Stimulated activated CD8-positive, alpha-beta memory T cell treated with anti-CD3 and anti-CD28 coated beads, Interleukin-15, amount 100 ng/mL, for 24 hours (primary cell): ENCODE measurements at regions not wholly inside any gene's neighbourhood (a gene's known extent, or its start where the extent isn't known, plus 50 kb on each side); places are given as distances from the start of the nearest gene placed in this dataset.
"Not testable (repeated sequence)": the region's sequence is repeated elsewhere in the genome, so short reads cannot be mapped to it uniquely, and the experiment has no call there.

Experiments used
- DNase-seq: peaks from one replicate; pipeline ENCODE4 v3.0.0-alpha.2; 2020; ENCODE audit warnings: low read depth

GRCh38 chr7:65519751-65520150 is 146.1 kb downstream of the ZNF92 start:
- not testable (repeated sequence) for DNase-seq

GRCh38 chr7:65545465-65546161 is 172.0 kb downstream of the ZNF92 start:
- not testable (repeated sequence) for DNase-seq

- DNase-seq: not testable (repeated sequence)
Measured at GRCh38 chr7:65549589-65550443, 176.2 kb downstream of the ZNF92 start.

GRCh38 chr7:65550444-65550809 is 176.8 kb downstream of the ZNF92 start:
- DNase-seq: not testable (repeated sequence)

GRCh38 chr7:65551042-65551441 is 177.4 kb downstream of the ZNF92 start:
- DNase-seq: not testable (repeated sequence)

GRCh38 chr7:65554553-65555476 is 181.2 kb downstream of the ZNF92 start:
- DNase-seq: not testable (repeated sequence)

- not testable (repeated sequence) for DNase-seq
Measured at GRCh38 chr7:65558584-65558983, 184.9 kb downstream of the ZNF92 start.

GRCh38 chr7:65561786-65562372 is 188.2 kb downstream of the ZNF92 start:
- not testable (repeated sequence) for DNase-seq

- DNase-seq: not testable (repeated sequence)
Measured at GRCh38 chr7:65562522-65562921, 188.9 kb downstream of the ZNF92 start.

- not testable (repeated sequence) for DNase-seq
Measured at GRCh38 chr7:65563333-65563732, 189.7 kb downstream of the ZNF92 start.

- not testable (repeated sequence) for DNase-seq
Measured at GRCh38 chr7:65568226-65568625, 194.6 kb downstream of the ZNF92 start.

GRCh38 chr7:65570990-65571389 is 197.3 kb downstream of the ZNF92 start:
- not testable (repeated sequence) for DNase-seq

- not testable (repeated sequence) for DNase-seq
Measured at GRCh38 chr7:65572581-65572980, 198.9 kb downstream of the ZNF92 start.

- DNase-seq: not testable (repeated sequence)
Measured at GRCh38 chr7:65576370-65576769, 202.7 kb downstream of the ZNF92 start.

- not testable (repeated sequence) for DNase-seq
Measured at GRCh38 chr7:65582518-65583119, 209.0 kb downstream of the ZNF92 start.

GRCh38 chr7:65602495-65602894 is 228.8 kb downstream of the ZNF92 start:
- not testable (repeated sequence) for DNase-seq

- no peak for DNase-seq
Measured at GRCh38 chr7:65609131-65609530, 235.5 kb downstream of the ZNF92 start.

GRCh38 chr7:65613644-65614289 is 240.1 kb downstream of the ZNF92 start:
- not testable (repeated sequence) for DNase-seq

GRCh38 chr7:65616111-65616510 is 242.5 kb downstream of the ZNF92 start:
- not testable (repeated sequence) for DNase-seq

GRCh38 chr7:65620216-65620615 is 246.6 kb downstream of the ZNF92 start:
- not testable (repeated sequence) for DNase-seq
